ENCODE measurements at regions not wholly inside any gene's neighbourhood (a gene's known extent, or its start where the extent isn't known, plus 50 kb on each side); places are given as distances from the start of the nearest gene placed in this dataset.

GRCh38 chr2:12331698-12332097 lies 385.0 kb upstream of the TRIB2 start:
- DNase-seq = no peak

- no peak for DNase-seq
These were observed 383.4 kb upstream of the TRIB2 start for GRCh38 chr2:12333293-12333692.

- no peak for DNase-seq
These were observed 382.2 kb upstream of the TRIB2 start for GRCh38 chr2:12334412-12334966.

GRCh38 chr2:12335131-12335530 lies 381.6 kb upstream of the TRIB2 start:
- DNase-seq = no peak

GRCh38 chr2:12335995-12336394 lies 380.7 kb upstream of the TRIB2 start:
- no peak for DNase-seq

- DNase-seq = no peak
These were observed 377.6 kb upstream of the TRIB2 start for GRCh38 chr2:12338946-12339697.

GRCh38 chr2:12340164-12340563 lies 376.6 kb upstream of the TRIB2 start:
- DNase-seq = no peak

- no peak for DNase-seq
These were observed 375.5 kb upstream of the TRIB2 start for GRCh38 chr2:12341215-12341614.

GRCh38 chr2:12341920-12342319 lies 374.8 kb upstream of the TRIB2 start:
- no peak for DNase-seq

- no peak for DNase-seq
These were observed 373.6 kb upstream of the TRIB2 start for GRCh38 chr2:12343141-12343540.

- no peak for DNase-seq
These were observed 369.7 kb upstream of the TRIB2 start for GRCh38 chr2:12347066-12347493.

GRCh38 chr2:12348216-12348615 lies 368.5 kb upstream of the TRIB2 start:
- DNase-seq = no peak

- no peak for DNase-seq
These were observed 365.9 kb upstream of the TRIB2 start for GRCh38 chr2:12350821-12351220.

- no peak for DNase-seq
These were observed 363.8 kb upstream of the TRIB2 start for GRCh38 chr2:12352889-12353288.

- no peak for DNase-seq
These were observed 355.2 kb upstream of the TRIB2 start for GRCh38 chr2:12361506-12361905.

GRCh38 chr2:12363138-12363537 lies 353.6 kb upstream of the TRIB2 start:
- no peak for DNase-seq

GRCh38 chr2:12363569-12363968 lies 353.2 kb upstream of the TRIB2 start:
- DNase-seq = no peak

GRCh38 chr2:12369566-12369965 lies 347.2 kb upstream of the TRIB2 start:
- no peak for DNase-seq

GRCh38 chr2:12376025-12376424 lies 340.7 kb upstream of the TRIB2 start:
- DNase-seq = no peak

GRCh38 chr2:12379143-12379542 lies 337.6 kb upstream of the TRIB2 start:
- DNase-seq = no peak

GRCh38 chr2:12381543-12382325 lies 335.0 kb upstream of the TRIB2 start:
- DNase-seq = no peak

GRCh38 chr2:12382366-12382765 lies 334.4 kb upstream of the TRIB2 start:
- no peak for DNase-seq

- no peak for DNase-seq
These were observed 327.2 kb upstream of the TRIB2 start for GRCh38 chr2:12389344-12390045.

All from DMS79 treated with DMSO at 0.1 percent for 48 hours (cell line).